CD4-positive, alpha-beta T cell treated with Interleukin-2 at 100 ng/mL for 4 hours (primary cell): ENCODE measurements at regions not wholly inside any gene's neighbourhood (a gene's known extent, or its start where the extent isn't known, plus 50 kb on each side); places are given as distances from the start of the nearest gene placed in this dataset.

Experiments used
- DNase-seq: peaks from one replicate; pipeline ENCODE4 v3.0.0-alpha.2; 2020; ENCODE audit warnings: low spot score

GRCh38 chr11:70501051-70501901 lies 102.9 kb downstream of the CTTN start:
- no peak for DNase-seq

GRCh38 chr11:70501933-70502540 lies 103.7 kb downstream of the CTTN start:
- DNase-seq: no peak

GRCh38 chr11:70502677-70503467 lies 104.5 kb downstream of the CTTN start:
- no peak for DNase-seq

- DNase-seq: no peak
Observed at GRCh38 chr11:70503468-70504221, 105.3 kb downstream of the CTTN start.

- no peak for DNase-seq
Observed at GRCh38 chr11:70504246-70505020, 106.1 kb downstream of the CTTN start.

- DNase-seq: no peak
Observed at GRCh38 chr11:70505331-70505731, 107.0 kb downstream of the CTTN start.

- DNase-seq: no peak
Observed at GRCh38 chr11:70505761-70506657, 107.7 kb downstream of the CTTN start.

GRCh38 chr11:70506658-70506970 lies 108.3 kb downstream of the CTTN start:
- no peak for DNase-seq

GRCh38 chr11:70506986-70507385 lies 108.7 kb downstream of the CTTN start:
- no peak for DNase-seq

- DNase-seq: no peak
Observed at GRCh38 chr11:70507466-70508230, 109.3 kb downstream of the CTTN start.

GRCh38 chr11:70508231-70508480 lies 109.8 kb downstream of the CTTN start:
- DNase-seq: no peak

GRCh38 chr11:70509476-70509875 lies 111.1 kb downstream of the CTTN start:
- DNase-seq: no peak

GRCh38 chr11:70510106-70510505 lies 111.8 kb downstream of the CTTN start:
- DNase-seq: no peak

- DNase-seq: no peak
Observed at GRCh38 chr11:70510571-70510970, 112.2 kb downstream of the CTTN start.

- no peak for DNase-seq
Observed at GRCh38 chr11:70511345-70511744, 113.0 kb downstream of the CTTN start.

GRCh38 chr11:70512716-70513115 lies 114.4 kb downstream of the CTTN start:
- DNase-seq: no peak

- no peak for DNase-seq
Observed at GRCh38 chr11:70517203-70517602, 118.9 kb downstream of the CTTN start.

GRCh38 chr11:70517988-70518907 lies 119.9 kb downstream of the CTTN start:
- no peak for DNase-seq

- DNase-seq: no peak
Observed at GRCh38 chr11:70519117-70519516, 120.8 kb downstream of the CTTN start.
